ENCODE measurements at regions not wholly inside any gene's neighbourhood (a gene's known extent, or its start where the extent isn't known, plus 50 kb on each side); places are given as distances from the start of the nearest gene placed in this dataset.

GRCh38 chr3:104004956-104005355 lies 1361.8 kb upstream of the ALCAM start:
- TF ChIP-seq REST (IDR thresholded peaks at IDR 0.05; ENCODE audit: borderline replicate concordance): no peak
- TF ChIP-seq POLR2AphosphoS5 (IDR thresholded peaks at IDR 0.05): no peak
- no peak for TF ChIP-seq EZH2 (IDR thresholded peaks at IDR 0.05; ENCODE audit: borderline replicate concordance, insufficient read depth, low read length, poor library complexity, severe bottlenecking)
- no peak for TF ChIP-seq CTCF (IDR thresholded peaks at IDR 0.05; ENCODE audit: poor library complexity, severe bottlenecking)
- TF ChIP-seq TAF1 (IDR thresholded peaks at IDR 0.05; ENCODE audit: low read depth): no peak
- TF ChIP-seq RAD21 (conservative IDR thresholded peaks at IDR 0.05): no peak
